T-helper 2 cell treated with Interferon-gamma antibody and Interleukin-4, amounts not matched to agents 5 μg/mL and 100 μg/mL, for 36 hours (primary cell): ENCODE measurements at regions not wholly inside any gene's neighbourhood (a gene's known extent, or its start where the extent isn't known, plus 50 kb on each side); places are given as distances from the start of the nearest gene placed in this dataset.

Source experiments
- DNase-seq: peaks from one replicate; pipeline ENCODE4 v3.0.0; 2021; ENCODE audit warnings: low spot score
- H3K27ac Mint-ChIP-seq: one replicate; pipeline ENCODE4 v1.8.0; 2021; ENCODE audit warnings: mild to moderate bottlenecking, mixed read lengths
- H3K27me3 Mint-ChIP-seq: one replicate; pipeline ENCODE4 v1.8.0; 2021; ENCODE audit warnings: low read depth, mixed read lengths
- H3K36me3 Mint-ChIP-seq: one replicate; pipeline ENCODE4 v1.8.0; 2021; ENCODE audit warnings: low read depth, mixed read lengths
- H3K4me1 Mint-ChIP-seq: one replicate; pipeline ENCODE4 v1.8.0; 2021; ENCODE audit warnings: low read depth, mixed read lengths
- H3K4me3 Mint-ChIP-seq: one replicate; pipeline ENCODE4 v1.8.0; 2022; ENCODE audit warnings: mild to moderate bottlenecking, moderate library complexity, mixed read lengths
- H3K9me3 Mint-ChIP-seq: one replicate; pipeline ENCODE4 v1.8.0; 2021; ENCODE audit warnings: mixed read lengths

DNA sequence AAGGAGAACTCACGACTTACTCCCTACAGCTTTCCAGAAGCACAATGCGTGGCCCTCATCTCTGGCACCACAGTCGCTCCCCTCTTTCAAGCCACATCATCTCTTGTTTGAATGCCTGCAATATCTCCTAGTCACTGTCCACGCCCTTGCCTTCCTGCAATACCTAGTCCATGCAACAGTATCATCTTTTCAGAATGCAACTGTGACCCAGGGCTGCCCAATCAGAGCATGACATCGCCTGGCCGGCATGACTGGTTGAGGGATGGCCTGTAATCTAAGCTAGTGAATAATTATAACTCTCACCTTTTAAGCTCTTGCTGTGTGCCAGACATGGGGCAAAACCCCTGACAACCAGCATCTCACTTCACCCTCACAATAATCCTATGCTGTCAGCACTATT, 52.5 kb upstream of the CPEB4 start:
- H3K27ac Mint-ChIP-seq, result no peak overlapping the region
- peaks cover 1% of the 10 kb centered on the region for H3K27me3 Mint-ChIP-seq
- no peaks in the 10 kb centered on the region for H3K9me3 Mint-ChIP-seq
- no peaks in the 10 kb centered on the region for H3K4me1 Mint-ChIP-seq
- H3K4me3 Mint-ChIP-seq, result no peak overlapping the region
- H3K36me3 Mint-ChIP-seq, result no peaks in the 10 kb centered on the region
- DNase-seq, result no peak

DNA sequence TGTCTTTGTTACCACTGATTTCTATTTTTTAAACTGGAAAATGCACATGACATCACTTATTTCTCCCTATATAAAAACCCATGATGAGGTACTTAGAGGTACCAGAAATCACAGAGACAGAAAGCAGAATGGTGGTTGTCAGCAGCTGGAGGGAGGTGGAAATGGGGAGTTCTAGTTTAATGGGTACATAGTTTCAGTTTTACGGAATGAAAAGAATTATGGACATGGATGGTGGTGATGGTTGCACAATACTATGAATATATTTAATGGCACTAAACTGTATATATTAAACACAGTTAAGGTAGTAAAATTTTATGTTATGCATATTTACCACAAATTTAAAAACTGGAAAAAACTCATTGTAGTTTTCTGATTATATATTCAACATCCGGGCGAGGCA, 50.5 kb upstream of the CPEB4 start:
- H3K4me1 Mint-ChIP-seq, result no peaks in the 10 kb centered on the region
- H3K36me3 Mint-ChIP-seq, result no peaks in the 10 kb centered on the region
- no peak overlapping the region for H3K4me3 Mint-ChIP-seq
- no peak overlapping the region for H3K27ac Mint-ChIP-seq
- no peaks in the 10 kb centered on the region for H3K27me3 Mint-ChIP-seq
- no peaks in the 10 kb centered on the region for H3K9me3 Mint-ChIP-seq
- DNase-seq, result no peak
